GM18505 (cell line): ENCODE measurements at regions not wholly inside any gene's neighbourhood (a gene's known extent, or its start where the extent isn't known, plus 50 kb on each side); places are given as distances from the start of the nearest gene placed in this dataset.

Source experiments
- ATAC-seq: cut with Tn5 transposase; IDR thresholded peaks from one replicate; pipeline ENCODE4 v1.9.1; 2021; ENCODE audit not compliant: unreplicated experiment
- POLR2A ChIP-seq: IDR thresholded peaks from 4 replicates; pipeline ENCODE4 v1.6.1; 2011; ENCODE audit warnings: borderline replicate concordance; ENCODE audit not compliant: insufficient read depth, insufficient read length; ENCODE audit errors: extremely low read depth

DNA sequence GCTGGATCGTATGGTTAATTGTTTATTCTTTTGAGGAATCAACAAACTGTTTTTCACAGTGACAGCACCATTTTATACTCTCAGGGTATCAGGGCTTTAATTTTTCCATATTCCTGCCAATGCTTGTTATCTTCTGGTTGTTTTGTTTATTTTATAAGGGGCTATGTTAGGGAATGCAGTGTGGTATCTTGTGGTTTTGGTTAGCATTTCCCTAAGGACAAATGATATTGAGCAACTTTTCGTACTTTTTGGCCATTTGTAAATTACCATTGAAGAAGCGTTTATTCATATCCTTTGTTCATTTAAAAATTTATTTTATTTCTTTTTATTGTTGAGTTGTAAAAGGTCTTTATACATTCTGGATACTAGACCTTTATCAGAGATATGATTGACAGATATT is 322.0 kb upstream of the SALL1 start:
- no peak for TF ChIP-seq POLR2A
- no peak for ATAC-seq

- TF ChIP-seq POLR2A: no peak
- no peak for ATAC-seq
Measured at GRCh38 chr16:51470492-51470891, 319.4 kb upstream of the SALL1 start.

GRCh38 chr16:51464996-51465395 is 313.9 kb upstream of the SALL1 start:
- no peak for ATAC-seq
- TF ChIP-seq POLR2A: no peak

DNA sequence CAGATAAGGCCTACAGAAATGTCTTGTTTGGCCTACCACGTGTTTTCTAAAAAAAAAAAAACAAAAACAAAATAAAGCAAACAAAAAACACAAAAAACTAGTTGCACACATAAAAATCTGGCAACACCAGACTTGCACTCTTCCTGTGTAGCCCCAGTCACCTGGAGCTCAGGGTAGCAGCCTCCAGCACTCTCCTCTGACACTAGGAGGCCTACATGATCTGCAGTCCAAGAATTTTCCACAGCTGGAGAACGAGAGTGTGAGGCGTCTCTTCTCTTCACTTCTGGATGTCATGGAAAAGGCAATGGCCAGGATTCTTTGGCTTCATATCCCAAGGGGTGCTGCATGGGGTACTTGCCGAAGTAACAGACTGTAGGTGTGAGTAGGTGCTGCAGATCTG is 310.2 kb upstream of the SALL1 start:
- ATAC-seq: no peak
- TF ChIP-seq POLR2A: no peak

DNA sequence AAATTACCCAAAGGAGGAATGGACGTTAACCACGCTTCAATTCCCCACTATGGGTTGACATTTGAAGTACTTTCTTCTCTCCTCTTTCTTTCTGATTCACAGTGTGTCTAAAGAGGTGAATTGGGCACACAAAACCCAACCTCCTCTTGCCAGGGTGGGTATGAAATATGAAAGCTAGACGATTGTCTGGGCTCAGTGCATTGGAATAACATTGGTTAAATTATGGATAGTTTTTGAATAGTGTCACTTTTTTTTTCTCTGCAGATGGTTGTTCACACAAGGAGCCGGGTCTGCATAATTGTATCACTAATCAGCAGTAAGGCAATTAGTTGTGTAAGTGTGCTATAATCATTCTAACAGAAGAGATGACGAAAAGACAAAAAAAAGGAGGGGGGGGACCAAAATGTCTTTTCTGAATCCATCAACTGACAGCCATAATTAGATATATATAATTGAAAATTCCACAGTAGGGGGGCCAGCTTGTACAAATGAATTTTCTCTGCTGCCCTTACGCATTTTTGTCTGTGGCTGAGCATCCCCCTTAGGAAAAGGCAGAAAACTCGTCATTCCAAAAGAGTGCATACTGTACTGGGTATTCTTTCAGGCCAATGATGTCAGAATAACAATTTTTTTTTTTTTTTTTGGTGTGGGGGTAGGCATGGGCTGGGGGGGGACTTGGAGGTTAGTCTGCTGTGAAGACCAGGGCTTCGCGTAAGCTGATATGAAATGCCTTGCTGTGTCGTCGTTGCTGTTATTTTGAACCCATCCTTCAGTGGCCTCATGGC is 307.5 kb upstream of the SALL1 start:
- no peak for ATAC-seq
- no peak for TF ChIP-seq POLR2A

GRCh38 chr16:51457775-51458174 is 306.7 kb upstream of the SALL1 start:
- no peak for ATAC-seq
- TF ChIP-seq POLR2A: no peak

- TF ChIP-seq POLR2A: no peak
- no peak for ATAC-seq
Measured at GRCh38 chr16:51455398-51455797, 304.3 kb upstream of the SALL1 start.

DNA sequence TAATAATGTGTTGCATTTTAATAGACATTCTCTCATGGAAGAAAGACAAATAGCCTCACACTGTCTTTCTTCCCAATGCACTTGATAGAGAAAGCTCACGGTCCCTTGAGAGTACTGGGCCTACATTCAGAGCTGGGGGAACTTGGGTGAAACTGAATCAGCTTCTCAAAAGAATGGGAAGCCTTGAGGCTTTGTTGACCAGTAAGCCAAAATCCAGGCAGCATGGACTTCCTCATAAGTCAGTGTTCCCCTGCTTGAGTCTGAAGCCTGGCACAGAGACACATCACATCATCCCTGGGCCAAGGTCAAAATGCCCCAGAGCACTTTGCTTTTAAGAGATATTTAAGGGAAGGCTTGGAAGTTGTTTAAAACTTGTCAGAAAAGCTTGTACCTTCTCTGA is 302.2 kb upstream of the SALL1 start:
- no peak for ATAC-seq

GRCh38 chr16:51450909-51451308 is 299.8 kb upstream of the SALL1 start:
- no peak for ATAC-seq
- no peak for TF ChIP-seq POLR2A

More for the DNA sequence above, 302.2 kb upstream of the SALL1 start:
- no peak for TF ChIP-seq POLR2A

GRCh38 chr16:51450376-51450775 is 299.3 kb upstream of the SALL1 start:
- TF ChIP-seq POLR2A: no peak
- ATAC-seq: no peak

- no peak for TF ChIP-seq POLR2A
- ATAC-seq: no peak
Measured at GRCh38 chr16:51449441-51449840, 298.4 kb upstream of the SALL1 start.

GRCh38 chr16:51445250-51445649 is 294.2 kb upstream of the SALL1 start:
- no peak for TF ChIP-seq POLR2A
- ATAC-seq: no peak

GRCh38 chr16:51443934-51444333 is 292.9 kb upstream of the SALL1 start:
- no peak for TF ChIP-seq POLR2A

DNA sequence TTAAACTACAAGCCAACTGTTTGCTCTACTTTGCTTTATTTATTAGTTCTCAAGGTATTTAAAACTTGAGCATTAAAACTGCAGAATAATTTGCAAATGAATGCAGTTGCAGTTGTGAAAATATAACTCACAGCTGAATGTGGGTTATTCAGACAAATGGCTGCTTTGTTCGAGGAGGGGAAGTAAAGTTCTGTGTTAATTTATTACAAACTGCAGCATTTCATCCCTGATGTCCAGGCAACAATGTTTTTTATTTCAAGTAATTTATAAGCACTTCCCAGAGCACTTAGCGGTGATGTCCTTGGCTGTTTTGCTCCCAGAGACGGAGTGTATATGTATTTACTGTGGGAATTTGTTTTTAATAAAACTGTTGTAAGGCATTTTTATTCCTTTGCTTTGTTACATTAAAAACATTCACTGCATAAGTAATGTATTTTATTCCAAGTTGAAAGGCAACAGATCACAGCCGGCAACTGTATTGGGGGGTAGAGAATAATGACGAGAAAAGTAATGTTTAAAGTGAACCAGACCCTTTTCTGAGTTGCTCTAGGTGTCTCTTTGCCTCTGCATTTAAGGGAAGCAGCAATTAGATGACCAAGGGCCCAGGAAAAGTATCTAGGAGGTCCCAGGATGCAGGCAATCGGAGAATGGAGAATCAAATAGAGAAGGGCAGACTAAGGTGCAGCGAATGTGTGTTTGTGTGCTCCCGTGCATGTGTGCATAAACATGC is 291.2 kb upstream of the SALL1 start:
- no peak for ATAC-seq
- no peak for TF ChIP-seq POLR2A

More at GRCh38 chr16:51443934-51444333, 292.9 kb upstream of the SALL1 start:
- ATAC-seq: no peak
